NCI-H1105 treated with DMSO at 0.1 percent for 48 hours (cell line): ENCODE measurements at regions not wholly inside any gene's neighbourhood (a gene's known extent, or its start where the extent isn't known, plus 50 kb on each side); places are given as distances from the start of the nearest gene placed in this dataset.
"Not testable (repeated sequence)": the region's sequence is repeated elsewhere in the genome, so short reads cannot be mapped to it uniquely, and the experiment has no call there.

ENCODE experiments used
- DNase-seq: peaks from one replicate; lab custom pipeline; 2025; lab: John Stamatoyannopoulos, UW

GRCh38 chr11:11717064-11717725, 95.4 kb upstream of the GALNT18 start:
- DNase-seq, result no peak

GRCh38 chr11:11715075-11715474, 93.3 kb upstream of the GALNT18 start:
- not testable (repeated sequence) for DNase-seq

- no peak for DNase-seq
Observed at GRCh38 chr11:11710556-11710955, 88.8 kb upstream of the GALNT18 start.

GRCh38 chr11:11709447-11710239, 87.8 kb upstream of the GALNT18 start:
- DNase-seq, result no peak

- DNase-seq, result no peak
Observed at GRCh38 chr11:11708256-11708655, 86.5 kb upstream of the GALNT18 start.

- DNase-seq, result no peak
Observed at GRCh38 chr11:11706028-11706427, 84.2 kb upstream of the GALNT18 start.

GRCh38 chr11:11703885-11704284, 82.1 kb upstream of the GALNT18 start:
- no peak for DNase-seq

GRCh38 chr11:11701070-11701469, 79.3 kb upstream of the GALNT18 start:
- DNase-seq, result no peak

GRCh38 chr11:11697796-11698195, 76.0 kb upstream of the GALNT18 start:
- DNase-seq, result no peak

GRCh38 chr11:11691296-11692151, 69.7 kb upstream of the GALNT18 start:
- DNase-seq, result peak; percentile 32

GRCh38 chr11:11681536-11681935, 59.7 kb upstream of the GALNT18 start:
- DNase-seq, result no peak

GRCh38 chr11:11677672-11678356, 56.0 kb upstream of the GALNT18 start:
- DNase-seq, result no peak

GRCh38 chr11:11675671-11676181, 53.9 kb upstream of the GALNT18 start:
- DNase-seq, result no peak

- no peak for DNase-seq
Observed at GRCh38 chr11:11672789-11673188, 51.0 kb upstream of the GALNT18 start.

- DNase-seq, result no peak
Observed at GRCh38 chr11:11672101-11672500, 50.3 kb upstream of the GALNT18 start.
